ENCODE measurements at regions not wholly inside any gene's neighbourhood (a gene's known extent, or its start where the extent isn't known, plus 50 kb on each side); places are given as distances from the start of the nearest gene placed in this dataset.
"Not testable (repeated sequence)": the region's sequence is repeated elsewhere in the genome, so short reads cannot be mapped to it uniquely, and the experiment has no call there.

DNA sequence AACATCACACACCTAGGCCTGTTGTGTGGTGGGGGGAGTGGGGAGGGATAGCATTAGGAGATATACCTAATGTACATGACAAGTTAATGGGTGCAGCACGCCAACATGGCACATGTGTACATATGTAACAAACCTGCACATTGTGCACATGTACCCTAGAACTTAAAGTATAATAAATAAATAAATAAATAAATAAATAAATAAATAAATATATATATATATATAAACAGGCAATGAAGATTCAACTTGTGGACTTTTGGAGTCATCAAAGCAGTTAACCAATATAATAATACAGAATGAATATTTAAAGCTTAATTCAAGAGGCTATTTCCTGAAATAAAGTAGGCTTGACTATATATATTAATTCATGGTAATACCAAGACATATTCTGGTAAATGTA is 167.0 kb downstream of the FOXD2 start:
- DNase-seq: not testable (repeated sequence)

DNA sequence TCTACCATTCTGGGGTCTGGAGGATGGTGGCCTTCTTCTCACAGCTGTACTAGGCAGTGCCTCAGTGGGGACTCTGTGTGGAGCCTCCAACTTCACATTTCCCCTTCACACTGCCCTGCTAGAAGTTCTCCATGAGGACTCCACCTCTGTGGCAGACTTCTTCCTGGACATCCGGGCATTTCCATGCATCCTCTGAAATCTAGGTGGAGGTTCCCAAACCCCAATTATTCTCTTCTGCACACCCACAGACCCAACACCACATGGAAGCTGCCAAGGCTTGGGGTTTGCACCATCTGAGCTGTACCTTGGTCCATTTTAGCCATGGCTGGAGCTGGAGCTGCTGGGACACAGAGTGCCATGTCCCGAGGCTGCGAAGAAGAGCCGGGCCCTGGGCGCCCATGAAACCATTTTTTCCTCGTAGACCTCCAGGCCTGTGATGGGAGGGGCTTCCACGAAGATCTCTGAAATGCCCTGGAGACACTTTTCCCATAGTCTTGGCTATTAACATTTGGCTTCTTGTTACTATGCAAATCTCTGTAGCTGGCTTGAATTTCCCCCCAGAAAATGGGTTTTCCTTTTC is 170.5 kb downstream of the FOXD2 start:
- no peak for DNase-seq

DNA sequence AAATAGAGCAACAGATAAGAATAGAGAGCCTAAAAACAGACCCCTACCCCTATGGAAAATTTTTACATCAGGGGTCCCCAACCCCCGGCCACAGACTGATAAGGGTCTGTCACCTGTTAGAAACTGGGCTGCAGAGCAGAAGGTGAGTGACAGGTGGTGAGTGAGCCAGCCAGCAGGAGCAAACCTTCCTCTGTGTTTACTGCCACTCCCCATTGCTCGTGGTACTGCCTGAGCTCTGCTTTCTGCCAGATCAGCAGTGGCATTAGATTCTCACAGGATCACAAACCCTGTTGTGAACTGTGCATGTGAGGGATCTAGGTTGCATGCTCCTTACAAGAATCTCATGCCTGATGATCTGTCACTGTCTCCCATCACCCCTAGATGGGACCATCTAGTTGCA is 174.1 kb downstream of the FOXD2 start:
- DNase-seq: no peak

GRCh38 chr1:47612819-47613218 is 175.0 kb downstream of the FOXD2 start:
- DNase-seq: no peak

GRCh38 chr1:47616036-47616435 is 178.2 kb downstream of the FOXD2 start:
- no peak for DNase-seq

DNA sequence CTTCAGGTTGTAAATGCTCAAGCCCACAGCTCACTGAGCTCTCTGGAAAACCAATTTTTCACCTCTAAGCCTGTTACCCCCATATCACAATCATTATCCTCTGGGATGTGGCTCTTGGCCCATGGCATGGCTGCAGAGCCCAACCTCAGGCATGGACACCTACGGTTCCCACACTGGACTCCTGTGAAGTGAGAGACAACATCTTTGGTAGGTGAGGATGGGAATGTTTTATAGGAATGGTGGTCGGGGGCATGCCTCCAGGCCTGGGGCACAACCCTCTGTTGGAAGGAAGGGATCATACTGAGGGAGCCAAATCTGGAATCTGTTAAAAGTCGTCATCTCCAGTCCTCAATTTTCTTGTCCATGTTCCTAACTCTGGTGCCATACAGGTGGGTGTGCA is 179.1 kb downstream of the FOXD2 start:
- no peak for DNase-seq

GRCh38 chr1:47617381-47618221 is 179.8 kb downstream of the FOXD2 start:
- no peak for DNase-seq

GRCh38 chr1:47618222-47618720 is 180.4 kb downstream of the FOXD2 start:
- DNase-seq: no peak

- no peak for DNase-seq
Observed at GRCh38 chr1:47618830-47619229, 181.0 kb downstream of the FOXD2 start.

DNA sequence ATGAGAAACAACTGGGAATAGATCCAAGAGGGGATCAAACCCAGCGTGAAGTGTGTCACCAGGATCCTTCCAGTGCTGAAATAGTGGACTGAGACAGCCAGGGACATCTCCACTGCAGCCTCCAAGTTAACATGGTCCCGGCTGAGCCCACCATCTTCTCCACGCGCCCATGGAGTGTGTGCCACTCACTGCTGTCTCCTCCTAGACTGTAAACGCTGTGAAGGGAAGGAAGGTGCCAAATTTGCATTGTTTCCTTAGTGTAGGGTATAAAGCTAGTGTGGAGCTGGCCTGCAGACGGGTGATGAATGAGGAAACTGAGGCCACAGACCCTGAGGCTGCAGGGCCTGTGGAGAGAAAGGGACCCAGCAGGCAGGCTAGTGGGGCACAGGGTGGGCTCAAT is 183.6 kb downstream of the FOXD2 start:
- no peak for DNase-seq

GRCh38 chr1:47621977-47622376 is 184.1 kb downstream of the FOXD2 start:
- no peak for DNase-seq

DNA sequence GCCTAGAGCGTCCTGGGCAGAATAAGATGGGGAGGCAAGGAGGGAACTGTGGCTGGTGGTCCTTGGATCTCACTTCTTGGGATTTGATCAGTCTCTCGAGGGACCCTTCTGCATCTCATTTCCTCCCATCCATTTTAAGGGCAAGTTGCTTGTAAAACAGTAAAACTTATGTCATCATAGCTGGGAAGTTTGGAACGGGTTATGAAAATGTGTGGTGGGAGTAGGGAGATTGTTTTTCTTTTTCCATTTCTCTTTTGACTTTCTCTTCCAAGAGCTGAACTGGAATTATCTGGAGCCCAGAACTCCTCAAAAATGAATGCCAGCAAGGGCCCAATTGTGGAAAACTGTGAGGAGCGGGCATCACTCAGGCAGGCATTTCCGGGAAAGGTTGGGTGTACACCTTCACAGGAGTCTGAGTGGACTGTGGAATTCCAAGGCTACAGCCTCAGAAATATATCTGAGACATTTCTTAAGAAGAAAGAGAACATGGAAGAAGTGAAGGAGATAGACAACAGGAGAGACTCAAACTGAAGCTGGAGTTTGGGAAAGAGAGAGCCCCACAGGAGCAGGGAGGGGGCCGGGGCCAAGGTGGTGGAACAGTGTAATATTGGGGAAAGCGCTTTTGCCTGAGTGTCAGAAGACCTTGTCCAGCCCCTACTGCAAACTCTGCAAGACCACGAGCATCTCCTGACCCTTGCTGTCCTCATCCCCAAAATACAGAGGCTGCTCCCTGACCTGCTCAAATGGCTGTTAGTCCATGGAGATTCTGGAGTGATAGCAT is 185.1 kb downstream of the FOXD2 start:
- no peak for DNase-seq

DNA sequence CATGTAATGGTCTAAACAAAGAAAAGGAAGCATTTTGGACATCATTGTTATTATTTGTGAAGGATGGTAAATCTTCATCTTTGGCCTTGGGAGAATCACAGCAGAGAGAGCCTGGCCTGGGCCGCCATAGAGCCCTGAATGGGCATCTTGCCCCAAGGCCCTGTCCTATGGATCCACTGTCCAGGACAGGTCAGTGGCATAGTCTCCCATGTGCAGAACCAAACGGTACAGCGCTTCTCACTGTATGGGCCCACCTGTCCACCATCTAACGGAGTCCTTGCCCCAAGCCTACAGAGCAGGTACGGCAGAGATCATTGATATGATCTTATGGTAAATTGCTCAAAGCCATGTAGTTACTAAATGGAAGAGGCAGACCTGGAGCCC is 185.7 kb downstream of the FOXD2 start:
- DNase-seq: no peak

- no peak for DNase-seq
Observed at GRCh38 chr1:47624531-47624930, 186.7 kb downstream of the FOXD2 start.

- DNase-seq: no peak
Observed at GRCh38 chr1:47627016-47627415, 189.2 kb downstream of the FOXD2 start.

DNA sequence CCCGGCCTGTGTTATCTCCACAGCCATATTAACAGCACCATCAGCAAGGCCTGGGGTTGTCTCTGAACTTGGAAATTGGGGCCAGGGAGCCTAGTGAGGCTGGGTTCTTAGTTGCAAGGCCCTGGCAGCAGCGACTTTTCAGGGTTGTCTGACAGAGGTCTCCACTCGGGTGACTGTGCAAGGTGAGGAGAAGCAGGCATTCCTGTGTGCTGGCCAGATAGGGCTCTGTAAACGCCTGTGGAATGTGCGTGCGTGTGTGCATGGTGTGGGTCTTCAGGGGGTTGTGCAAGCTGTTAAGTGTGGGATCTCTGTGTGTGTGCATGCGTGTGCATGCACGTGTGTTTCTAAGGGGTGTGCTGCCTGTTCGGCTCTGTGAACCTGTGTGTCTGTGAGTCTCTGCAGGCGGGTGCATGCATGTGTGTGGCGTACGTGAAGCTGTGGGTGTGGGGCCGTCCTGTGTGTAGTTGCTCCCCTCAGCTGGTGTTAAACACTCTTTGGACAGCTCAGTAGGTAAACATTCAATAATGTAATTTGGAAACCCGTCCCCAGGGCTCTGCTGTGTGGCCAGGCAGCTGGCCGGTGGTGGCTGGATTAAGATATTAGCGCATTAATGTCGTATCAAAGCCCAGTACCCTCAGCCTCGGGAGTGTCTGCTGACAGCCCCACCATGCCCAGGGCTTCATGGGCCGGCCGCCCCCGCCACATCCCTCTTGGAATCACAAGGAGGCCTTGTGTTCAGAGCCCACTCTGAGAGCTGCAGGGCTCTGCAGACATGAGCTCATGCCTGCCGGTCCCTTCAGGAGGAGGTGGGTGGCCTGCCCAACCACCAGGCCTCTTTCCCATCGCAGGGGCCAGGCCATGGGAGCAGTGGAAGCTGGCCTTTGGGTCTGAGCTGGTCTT is 189.9 kb downstream of the FOXD2 start:
- no peak for DNase-seq

DNA sequence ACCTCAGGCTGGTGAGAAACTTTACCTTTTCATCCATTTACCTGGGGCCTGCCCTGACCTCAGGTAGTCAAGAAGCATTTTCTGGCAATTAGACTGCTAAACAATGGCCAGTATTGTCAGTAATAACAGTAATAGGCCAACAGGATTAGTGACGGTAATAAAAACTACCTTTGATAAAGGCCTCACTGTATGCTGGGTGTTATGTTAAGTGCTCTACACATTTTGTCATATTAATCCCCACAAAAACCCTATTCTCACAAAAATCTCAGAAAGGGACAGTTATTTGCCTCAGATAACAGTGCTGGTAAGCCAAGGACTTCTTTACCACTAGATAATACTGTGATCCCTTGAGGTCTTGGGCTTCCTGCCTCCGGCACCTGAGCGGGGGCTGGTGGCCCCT is 191.4 kb downstream of the FOXD2 start:
- DNase-seq: no peak

DNA sequence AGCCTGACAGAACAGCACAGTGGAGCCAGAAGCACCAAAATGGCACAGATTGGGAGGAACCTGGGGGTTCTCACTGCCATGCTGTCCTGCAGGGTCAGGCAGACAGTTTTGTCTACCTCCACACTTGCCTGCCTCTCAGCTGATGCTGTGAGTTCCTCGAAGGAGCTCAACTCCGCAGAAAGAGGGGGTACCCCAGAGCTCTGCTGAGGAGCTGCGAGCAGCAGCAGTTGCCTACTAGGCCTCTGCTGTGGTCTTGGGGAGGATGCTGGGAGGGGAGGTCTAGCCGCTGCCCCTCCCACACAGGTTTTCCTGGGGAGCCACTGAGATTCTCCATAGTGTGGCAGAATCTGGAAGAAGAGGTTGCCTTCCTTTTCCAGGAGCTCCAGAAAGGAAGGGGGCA is 192.5 kb downstream of the FOXD2 start:
- no peak for DNase-seq

- no peak for DNase-seq
Observed at GRCh38 chr1:47631411-47631995, 193.7 kb downstream of the FOXD2 start.

DNA sequence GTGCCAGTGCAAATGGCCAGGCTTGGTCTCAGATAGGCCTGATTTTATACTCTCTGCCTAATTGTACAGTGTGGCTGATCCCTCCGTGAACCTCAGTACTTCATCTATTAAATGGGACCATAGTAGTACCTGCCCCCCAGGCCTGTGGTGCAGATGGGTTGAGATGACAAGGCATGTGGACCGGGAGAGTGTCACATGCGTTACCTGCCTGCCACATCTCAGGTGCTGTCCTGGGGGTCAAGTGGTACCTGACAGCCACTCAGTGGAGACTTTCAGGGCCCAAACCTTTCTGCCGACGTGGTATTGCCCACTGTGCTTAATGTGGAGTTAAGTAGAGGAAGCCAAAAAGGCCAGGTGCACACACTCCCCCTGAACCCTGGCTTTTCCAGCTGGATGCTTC is 197.3 kb downstream of the FOXD2 start:
- DNase-seq: no peak

- DNase-seq: no peak
Observed at GRCh38 chr1:47635597-47635996, 197.8 kb downstream of the FOXD2 start.

DNA sequence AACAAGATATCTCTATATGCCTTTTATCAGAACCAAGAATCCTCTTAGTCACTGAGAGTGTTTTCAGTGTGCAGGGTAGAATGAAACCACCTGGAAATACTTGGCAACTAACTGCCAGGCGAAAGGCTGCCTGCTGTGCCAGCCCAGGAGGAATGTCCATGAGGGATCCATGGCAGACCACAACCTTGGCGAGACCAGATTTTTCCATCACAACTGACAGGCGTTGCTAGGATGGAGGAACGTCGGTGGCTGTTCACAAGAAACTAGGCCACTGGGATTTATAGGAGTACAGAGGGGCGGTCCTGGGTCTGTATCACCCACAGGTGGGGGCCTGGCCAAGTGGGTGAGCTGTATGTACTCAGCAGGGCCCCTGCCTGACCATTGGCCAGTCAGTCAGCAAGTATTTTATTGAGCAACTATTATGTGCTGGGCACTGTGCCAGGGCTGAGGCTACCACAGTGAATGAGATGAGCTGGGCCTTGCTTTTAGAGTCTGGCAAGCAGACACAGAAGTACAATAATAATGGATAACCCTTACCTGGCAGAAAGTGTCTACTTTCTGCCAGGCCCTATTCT is 199.4 kb downstream of the FOXD2 start:
- no peak for DNase-seq

All from CD4-positive, alpha-beta T cell treated with Interleukin-15 for 1 hour (primary cell).